ENCODE measurements at regions not wholly inside any gene's neighbourhood (a gene's known extent, or its start where the extent isn't known, plus 50 kb on each side); places are given as distances from the start of the nearest gene placed in this dataset.

GRCh38 chr6:150470131-150470530, 101.3 kb downstream of the IYD start:
- no peak for TF ChIP-seq EP300 (IDR thresholded peaks at IDR 0.05; ENCODE audit: low read depth in 2 of 2, low read length in 2 of 2)
- no peak for TF ChIP-seq EP300 (CRISPR knock-in tag; IDR thresholded peaks at IDR 0.05; ENCODE audit: borderline replicate concordance)
- no peak for TF ChIP-seq CTCF (CRISPR knock-in tag; IDR thresholded peaks at IDR 0.05)
- no peak for TF ChIP-seq ZNF33A (CRISPR knock-in tag; IDR thresholded peaks at IDR 0.05; ENCODE audit: borderline replicate concordance)
- no peak for TF ChIP-seq NFE2L1 (CRISPR knock-in tag; IDR thresholded peaks at IDR 0.05; ENCODE audit: borderline replicate concordance)
- TF ChIP-seq NR2F1 (CRISPR knock-in tag; IDR thresholded peaks at IDR 0.05): no peak
- TF ChIP-seq ZSCAN25 (CRISPR knock-in tag; IDR thresholded peaks at IDR 0.05): no peak
- TF ChIP-seq CC2D1A (CRISPR knock-in tag; IDR thresholded peaks at IDR 0.05): no peak
- no peak for TF ChIP-seq EEA1 (CRISPR knock-in tag; IDR thresholded peaks at IDR 0.05; ENCODE audit: borderline replicate concordance)
- TF ChIP-seq PRDM10 (CRISPR knock-in tag; IDR thresholded peaks at IDR 0.05; ENCODE audit: low read depth): no peak
- no peak for TF ChIP-seq ATF1 (CRISPR knock-in tag; IDR thresholded peaks at IDR 0.05)
- no peak for TF ChIP-seq ZNF24 (IDR thresholded peaks at IDR 0.05)
- no peak for TF ChIP-seq FOXK1 (CRISPR knock-in tag; IDR thresholded peaks at IDR 0.05; ENCODE audit: borderline replicate concordance, low read depth)
- no peak for TF ChIP-seq CREM (IDR thresholded peaks at IDR 0.05)
- no peak for TF ChIP-seq CREM (CRISPR knock-in tag; IDR thresholded peaks at IDR 0.05)
- no peak for TF ChIP-seq CEBPB (IDR thresholded peaks at IDR 0.05; ENCODE audit: borderline replicate concordance, low read depth, low read length)

Data from HepG2 (cell line).